NCI-H510A treated with DMSO at 0.1 percent for 48 hours (cell line): ENCODE measurements at regions not wholly inside any gene's neighbourhood (a gene's known extent, or its start where the extent isn't known, plus 50 kb on each side); places are given as distances from the start of the nearest gene placed in this dataset.

Experiments used
- DNase-seq: peaks from one replicate; lab custom pipeline; 2025; lab: John Stamatoyannopoulos, UW

DNA sequence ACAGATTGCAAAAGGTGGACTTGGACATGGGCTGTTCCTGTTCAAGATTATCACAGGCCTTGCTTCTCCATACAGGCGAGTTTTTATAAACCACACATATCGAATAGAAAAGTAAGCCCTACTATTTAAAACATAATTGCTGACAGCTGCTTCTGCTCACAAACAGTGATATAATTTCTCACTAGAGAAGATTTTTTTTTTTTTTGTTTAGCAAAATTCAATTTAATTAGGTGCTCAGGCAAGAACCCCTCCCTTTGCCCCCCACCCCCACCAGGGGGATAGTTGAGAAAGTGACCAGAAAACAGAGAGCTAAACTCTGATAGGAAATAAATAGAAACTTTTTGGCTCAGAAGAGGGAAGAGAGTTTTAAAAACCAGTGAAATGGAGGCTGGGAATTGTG, 132.8 kb upstream of the CRY1 start:
- no peak for DNase-seq

DNA sequence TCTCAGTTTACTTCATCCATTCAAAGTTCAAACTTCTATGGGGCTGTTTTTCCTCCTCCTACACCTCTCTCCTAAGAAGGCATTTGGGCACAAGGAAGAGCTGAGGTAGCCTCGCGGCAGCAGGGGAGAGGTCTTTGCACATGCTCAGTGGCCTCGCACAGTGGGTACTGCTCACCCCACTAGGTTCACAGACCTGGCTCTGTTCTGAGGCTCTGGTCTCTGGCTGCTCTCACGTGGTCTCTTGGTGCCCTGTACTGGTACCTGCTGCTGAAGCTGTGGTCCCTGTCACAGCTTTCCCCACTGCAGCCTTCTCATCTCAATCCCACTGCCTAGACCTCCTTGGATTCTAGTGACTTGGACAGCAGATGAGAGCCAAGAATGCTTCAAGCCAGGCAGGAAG, 134.7 kb upstream of the CRY1 start:
- DNase-seq: no peak

DNA sequence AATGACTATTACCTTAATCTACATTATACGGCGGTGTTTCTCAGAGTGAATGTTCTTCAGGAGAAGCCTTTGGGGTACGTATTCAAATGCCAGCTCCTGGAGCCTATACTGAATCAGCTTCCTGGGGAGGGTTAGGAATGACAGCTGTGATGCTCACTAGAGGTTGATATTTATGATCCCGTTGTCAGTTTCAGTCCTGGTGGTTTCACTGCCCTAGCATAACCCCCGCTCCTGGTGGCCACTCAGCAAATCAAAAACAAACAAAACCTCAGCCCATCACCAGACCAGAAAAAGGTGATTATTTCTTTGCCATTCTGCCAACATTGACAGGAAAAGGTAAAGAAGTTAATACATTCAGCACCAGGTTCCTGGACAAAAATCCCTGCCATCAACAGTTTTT, 136.5 kb upstream of the CRY1 start:
- DNase-seq: no peak

DNA sequence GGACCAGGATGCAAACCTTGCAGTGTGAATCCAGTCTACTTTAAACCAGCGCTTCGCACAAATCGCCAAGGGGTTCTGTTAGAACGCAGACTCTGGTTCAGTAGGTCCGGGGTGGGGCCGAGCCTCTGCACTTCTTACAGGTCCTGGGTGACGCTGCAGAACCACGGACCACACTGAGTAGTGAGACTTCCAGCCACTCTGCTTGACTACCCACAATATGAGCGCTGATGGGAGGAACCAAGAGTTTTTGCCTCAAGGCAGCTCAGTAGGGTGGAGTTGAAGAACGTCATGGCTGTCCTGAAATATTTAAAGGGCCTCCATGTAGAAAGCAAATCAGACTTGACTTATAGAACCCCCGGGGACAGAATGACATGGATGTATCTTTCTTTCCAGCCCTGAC, 138.0 kb upstream of the CRY1 start:
- no peak for DNase-seq

DNA sequence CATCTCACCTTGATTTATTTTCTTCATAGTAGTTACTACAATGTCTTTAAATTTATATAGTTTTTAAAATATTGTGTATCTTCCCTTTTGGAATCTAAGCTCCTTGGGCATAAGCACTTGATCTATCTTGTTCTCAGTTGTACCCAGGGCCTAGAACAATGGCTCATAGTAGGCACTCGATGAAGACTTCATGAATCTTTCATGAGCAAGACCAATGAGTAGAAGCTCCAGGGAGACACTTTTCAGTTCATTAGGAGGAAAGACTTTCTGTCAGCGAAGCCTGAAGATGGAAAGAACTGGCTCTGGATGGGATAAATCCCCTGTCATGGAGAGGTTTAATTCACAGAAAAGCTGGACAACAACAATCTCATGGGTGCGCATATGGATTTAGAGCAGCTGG, 140.2 kb upstream of the CRY1 start:
- DNase-seq: no peak

DNA sequence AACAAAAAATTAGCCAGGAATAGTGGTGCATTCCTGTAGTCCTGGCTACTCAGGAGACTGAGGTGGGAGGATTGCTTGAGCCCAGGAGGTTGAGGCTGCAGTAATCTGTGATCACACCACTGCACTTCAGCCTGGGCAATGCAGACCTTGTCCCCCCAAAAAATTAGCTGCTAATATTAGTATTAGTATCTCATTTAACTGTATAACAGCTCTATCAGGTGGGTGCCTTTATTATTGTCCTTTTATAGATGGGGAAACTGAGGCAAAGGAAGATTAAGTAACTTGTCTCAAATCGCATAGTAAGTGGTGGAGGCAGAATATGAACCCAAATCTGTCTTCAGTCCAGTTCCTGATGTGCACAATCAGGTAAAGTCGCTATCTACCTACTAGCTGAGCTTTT, 142.3 kb upstream of the CRY1 start:
- DNase-seq: no peak

DNA sequence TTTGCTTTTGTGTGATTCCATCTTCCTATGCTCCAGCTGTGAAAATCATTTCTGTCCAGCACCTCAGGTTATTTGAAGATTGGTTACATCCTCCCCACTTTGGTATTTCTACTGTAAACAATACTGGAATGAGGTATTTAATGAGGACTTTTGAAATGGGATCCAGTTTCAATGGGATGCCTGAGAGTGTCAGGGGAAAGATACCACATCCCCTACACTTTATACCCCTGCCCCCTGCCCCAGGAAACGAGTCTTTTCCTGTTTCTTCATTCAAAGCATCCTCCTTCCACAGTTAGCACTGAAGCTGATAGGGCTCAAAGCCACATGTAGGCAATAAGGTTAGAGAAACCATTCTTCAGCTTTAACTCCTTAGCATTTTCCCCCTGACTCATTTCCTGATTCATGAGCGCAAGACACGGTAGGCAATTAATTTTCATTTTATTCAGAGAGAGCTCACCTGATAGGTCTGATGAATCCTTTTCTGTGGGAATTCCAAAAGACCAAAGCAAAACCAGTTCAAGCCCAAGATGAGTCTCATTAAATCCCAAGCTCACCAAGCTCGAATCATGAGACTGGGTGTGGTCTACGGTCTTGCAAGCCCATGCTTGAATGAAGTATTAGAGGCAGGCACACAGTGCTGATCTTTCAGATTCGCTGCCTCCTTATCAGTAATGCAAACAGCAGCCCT, 143.6 kb upstream of the CRY1 start:
- no peak for DNase-seq

DNA sequence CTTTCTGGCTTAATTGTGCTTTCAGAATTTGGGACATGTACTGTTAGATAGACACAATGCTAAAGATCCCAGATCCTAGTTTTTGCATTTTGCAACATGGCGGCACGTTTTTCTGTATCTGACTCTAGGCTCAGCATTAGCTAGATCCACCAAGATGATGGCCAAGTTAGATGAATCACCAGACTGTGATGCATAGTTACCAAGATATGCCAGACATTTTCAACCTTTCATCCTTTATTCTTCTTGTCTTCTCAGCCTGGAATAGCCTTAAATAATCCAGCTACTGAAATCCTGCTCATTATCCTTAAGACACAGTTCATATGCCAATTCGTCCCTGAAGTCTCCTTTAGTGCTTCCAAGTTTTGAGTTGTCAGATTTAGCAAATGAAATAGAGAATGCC, 144.9 kb upstream of the CRY1 start:
- DNase-seq: no peak

DNA sequence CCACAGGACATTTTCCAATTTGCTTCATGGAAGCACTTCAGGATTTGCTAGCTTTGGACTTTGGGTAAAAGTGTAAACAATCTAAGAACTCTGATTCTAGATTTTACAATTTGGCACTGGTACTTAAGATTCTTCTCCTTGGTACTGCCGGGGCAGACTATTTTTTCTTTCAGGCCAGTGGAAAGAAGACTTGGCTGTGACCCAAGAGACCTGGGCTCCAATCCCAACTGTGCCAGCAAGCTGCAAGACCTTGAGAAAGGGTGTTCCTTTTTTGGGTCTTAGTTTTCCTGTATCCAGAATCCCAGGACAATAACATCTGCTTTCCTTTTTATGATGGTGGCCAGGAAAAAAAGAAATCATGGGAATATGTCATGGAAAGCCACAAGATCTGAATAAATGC, 148.1 kb upstream of the CRY1 start:
- no peak for DNase-seq

DNA sequence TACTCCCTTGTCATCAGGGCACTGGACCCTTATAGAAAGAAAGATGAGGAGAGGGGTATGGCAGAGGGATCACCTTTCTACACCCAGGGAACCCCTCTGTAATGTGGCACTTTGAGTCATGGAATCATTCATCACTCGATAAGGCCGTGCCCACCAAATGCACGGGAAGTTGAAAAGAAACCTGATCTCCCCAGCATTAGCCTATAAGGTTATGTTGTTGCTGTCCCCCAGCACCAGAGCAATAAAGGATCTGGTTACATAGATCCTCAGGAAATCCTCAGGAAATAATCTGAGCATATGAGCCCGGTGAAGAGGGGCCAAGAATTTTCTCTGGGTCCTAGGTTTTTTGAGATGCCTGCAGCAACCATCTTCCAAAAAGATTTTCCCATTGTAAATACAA, 148.8 kb upstream of the CRY1 start:
- no peak for DNase-seq

DNA sequence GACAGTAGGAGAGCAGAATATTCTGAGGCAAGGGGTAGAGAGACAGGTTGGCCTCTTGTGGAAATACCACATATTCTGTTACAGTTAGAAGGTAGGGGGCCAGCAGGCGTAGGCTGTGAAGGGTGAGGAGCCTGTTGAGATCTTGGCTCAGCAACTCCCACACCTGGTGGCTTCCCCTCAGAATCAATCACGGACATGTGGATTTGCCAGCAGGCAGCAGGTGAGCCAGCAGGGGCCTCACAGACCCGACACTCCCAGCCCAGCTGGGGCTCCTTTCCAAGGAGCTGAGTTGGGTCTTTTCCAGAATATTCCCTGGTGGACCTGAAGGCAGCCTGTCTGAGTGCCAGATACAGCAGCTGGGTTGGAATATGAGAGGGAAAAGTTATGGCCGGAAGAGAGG, 150.0 kb upstream of the CRY1 start:
- DNase-seq: no peak

DNA sequence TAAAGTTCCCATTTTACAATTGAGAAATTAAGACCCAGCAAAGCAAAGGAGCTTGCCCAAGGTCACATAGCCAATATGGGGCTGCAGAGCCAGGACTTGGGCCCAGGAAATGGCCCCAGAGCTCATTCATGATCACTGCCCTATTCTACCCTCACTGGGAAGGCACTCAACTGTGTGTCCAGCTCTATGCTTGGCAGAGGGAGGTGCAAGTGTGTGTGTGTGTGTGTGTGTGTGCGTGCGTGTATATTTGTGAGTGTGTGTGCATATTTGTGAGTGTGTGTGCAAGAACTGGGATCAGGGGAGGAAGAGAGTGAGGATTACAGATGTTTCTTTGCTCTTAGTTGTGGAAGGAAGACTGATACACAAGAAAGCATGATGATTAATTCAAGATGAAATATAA, 151.2 kb upstream of the CRY1 start:
- DNase-seq: no peak

DNA sequence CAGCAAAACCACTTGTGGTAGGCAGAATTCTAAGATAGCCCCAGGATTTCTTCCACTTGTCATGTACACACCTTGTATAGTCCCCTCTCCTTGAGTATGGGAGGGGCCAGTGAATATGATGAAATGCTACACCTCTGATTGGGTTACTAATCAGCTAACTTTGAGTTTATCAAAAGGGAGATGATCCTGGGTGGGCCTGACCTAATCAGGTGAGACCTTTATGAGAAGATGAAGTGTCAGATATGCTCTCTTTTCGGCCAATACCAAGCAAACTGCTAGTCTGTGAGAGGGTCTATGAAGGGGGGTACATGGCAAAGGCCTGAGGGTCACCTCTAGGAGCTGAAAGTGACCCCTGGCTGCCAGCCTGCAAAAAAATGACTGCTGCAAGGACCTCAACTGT, 154.3 kb upstream of the CRY1 start:
- DNase-seq: no peak

DNA sequence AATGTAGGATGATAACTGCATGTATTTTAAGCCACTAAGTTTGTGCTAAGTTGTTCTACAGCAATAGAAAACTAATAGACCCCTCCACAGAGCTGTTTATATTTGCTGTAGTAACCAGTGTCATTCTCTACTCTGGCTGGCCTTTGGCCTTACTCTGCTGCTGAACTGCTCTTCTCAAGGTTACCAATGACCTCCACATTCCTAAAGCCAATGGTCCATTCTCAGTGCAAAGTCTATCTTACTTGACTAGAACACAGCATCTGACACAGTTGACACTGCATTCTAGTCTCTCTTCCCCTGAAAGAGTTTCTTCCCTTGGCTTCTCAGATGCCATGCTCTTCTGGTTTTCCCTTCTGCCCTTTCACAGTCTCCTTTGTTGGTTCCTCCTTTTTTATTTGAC, 154.8 kb upstream of the CRY1 start:
- DNase-seq: no peak

DNA sequence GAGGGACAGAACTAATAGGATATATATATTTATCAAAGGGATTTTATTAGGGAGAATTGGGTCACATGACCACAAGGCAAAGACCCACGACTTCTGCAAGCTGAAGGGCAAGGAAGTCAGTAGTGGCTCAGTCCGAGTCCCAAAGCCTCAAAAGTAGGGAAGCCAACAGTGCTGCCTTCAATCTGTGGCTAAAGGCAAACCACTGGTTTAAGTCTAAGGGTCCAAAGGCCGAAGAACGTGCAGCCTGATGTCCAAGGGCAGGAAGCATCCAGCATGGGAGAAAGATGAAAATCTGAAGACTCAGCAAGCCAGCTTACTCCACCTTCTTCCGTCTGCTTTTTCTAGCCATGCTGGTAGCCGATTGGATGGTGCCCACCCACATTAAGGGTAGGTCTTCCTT, 157.9 kb upstream of the CRY1 start:
- DNase-seq: no peak

DNA sequence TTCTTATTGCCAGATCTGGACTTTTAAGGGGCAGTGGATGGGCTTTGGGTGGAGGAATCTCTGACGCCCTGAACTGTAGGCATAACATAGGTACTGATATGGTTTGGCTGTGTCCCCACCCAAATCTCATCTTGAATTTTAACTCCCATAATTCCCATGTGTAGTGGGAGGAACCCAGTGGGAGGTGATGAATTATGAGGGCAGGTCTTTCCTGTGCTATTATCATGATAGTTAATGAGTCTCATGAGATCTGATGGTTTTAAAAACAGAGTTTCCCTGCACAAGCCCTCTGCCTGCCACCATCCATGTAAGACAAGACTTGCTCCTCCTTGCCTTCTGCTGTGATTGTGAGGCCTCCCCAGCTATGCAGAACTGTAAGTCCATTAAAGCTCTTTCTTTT, 160.0 kb upstream of the CRY1 start:
- no peak for DNase-seq

DNA sequence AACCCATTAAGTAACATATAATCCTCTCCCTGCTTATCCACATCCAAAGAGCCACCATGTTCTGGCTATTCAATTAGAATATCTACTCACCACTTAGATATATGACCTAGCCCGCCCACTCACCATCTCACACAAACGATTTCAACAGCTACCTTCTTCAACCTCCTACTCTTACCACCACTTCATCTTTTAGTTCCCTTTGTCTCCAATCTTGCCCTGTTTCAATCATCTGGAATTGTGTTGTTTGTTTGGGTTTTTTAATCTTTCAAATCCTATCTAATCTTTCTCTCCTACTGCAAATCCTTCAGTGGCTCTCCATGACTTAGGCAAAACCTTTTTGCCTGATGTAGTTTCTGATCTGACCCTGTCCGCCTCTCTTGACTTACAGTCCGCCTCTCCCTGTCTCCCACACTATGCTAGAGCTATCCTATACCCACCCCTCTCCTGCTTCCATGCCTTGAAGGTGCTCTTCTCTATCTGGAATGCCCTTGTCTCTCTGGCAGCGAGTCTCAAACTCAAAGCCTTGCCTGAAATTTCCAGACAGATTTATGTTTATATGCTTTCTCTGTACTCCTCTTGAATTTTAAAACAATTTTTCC, 161.0 kb upstream of the CRY1 start:
- DNase-seq: no peak

DNA sequence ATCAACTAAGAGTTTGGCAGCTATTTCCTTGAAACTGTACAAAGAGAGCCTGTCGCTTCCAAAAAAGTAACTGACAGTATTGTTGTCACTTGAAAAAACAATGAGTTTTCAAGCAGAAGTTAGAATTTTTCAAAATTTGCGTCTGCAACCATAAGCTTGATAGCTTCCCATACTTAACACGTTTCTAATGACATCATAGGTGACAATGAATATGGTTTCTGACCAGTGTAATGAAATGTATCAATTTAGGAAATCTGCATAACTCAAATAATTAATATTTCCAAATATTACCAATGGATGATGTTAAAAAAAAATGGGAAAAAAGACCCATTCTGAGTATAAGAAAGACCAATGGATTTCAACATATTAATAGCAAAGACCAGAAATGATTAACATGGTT, 165.4 kb upstream of the CRY1 start:
- DNase-seq: no peak

DNA sequence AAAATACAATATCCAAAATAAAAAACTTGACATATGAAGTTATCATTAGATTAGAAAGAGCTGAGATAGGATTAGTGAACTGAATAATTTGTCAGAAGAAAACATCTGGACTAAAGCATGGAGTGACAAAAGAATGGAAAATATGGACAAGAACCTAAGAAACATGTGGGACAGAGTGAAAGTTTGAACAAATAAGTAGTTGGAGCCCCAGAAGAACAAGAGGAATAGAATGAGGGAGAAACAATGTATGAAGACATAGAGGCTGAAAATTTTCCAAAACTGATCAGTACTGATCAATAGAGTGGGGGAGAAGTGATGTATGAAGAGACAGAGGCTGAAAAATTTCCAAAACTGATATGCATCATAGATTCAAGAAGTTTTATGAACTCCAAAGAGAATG, 170.6 kb upstream of the CRY1 start:
- DNase-seq: no peak

DNA sequence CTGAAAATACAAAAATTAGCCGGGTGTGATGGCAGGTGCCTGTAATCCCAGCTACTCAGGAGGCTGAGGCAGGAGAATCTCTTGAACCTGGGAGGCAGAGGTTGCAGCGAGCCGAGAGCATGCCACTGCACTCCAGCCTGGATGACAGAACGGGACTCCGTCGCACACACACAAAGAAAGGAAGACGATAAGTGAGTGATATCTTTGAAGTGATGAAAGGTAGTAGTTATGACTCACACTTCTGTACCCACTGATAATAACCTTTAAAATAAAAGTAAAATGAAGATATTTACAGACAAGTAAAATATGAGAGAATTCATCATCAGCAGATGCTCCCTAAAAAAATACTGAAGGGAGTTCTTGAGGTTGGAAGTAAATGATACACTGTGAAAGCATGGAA, 171.3 kb upstream of the CRY1 start:
- DNase-seq: no peak

DNA sequence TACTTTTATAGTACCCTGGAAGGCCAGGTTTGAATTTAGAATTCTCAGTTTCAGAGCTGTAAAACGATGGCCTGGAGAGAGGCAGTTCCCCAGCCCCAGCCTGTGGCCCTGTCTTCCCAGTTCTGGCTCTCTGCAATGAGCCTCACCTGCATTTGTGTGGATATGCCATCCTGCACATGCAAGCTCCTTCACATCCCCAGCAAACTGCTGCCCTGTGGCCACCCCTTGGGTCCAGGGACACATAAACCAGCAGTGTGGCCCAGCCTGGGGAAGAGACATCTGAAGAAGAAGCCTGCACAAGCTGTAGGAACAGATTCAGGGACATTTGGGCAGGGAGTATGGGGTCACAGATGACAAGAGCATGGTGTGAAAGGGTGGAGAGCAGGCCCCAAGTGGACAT, 174.3 kb upstream of the CRY1 start:
- DNase-seq: no peak

DNA sequence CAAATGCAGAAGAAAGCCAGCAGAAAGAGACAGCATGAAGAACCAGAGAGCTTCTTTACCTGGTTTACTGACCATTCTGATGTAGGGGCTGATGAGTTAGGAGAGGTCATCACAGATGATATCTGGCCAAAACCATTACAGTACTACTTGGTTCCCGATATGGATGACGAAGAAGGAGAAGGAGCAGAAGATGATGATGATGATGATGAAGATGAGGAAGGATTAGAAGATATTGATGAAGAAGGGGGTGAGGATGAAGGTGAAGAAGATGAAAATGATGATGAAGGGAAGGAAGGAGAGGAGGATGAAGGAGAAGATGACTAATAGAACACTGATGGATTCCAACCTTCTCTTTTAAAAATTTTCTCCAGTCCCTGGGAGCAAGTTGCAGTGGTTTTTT, 178.2 kb upstream of the CRY1 start:
- DNase-seq: no peak

DNA sequence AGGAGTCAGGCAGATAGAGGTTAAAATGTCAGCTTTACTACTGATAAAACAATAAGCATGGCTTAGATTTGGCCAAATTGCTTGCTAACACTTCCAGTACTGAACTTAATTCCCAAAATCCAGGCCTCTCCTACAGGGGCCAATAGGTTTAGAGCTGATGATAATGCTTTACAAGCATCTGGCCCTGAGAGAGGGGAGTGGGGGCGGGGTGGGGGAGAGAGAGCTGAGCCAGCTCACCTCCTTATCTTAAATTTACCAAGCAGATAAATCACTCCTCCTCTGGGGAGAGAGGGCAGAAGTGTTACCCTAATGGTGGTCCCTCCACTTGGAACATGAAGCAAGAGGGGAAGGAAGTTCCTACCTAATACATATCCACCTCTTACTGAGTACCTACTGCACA, 182.2 kb upstream of the CRY1 start:
- no peak for DNase-seq

DNA sequence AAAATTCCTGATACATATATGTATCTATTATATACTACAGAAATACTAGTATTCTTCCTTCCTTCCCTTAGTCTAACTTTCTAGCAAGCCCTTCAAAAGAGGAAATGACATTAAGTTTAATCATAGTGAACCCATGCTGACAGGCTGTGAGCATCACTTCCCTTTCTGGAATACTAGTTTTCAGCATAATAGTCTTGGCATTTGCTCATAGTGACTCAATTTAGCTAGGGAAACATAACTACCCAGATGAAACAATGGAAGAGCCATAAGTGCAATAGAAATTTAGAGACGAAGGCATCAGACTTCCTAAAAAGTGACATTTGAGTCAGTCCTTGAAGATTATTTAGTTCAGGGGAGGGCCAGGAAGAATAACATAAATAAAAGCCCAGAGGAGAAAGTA, 184.5 kb upstream of the CRY1 start:
- no peak for DNase-seq

DNA sequence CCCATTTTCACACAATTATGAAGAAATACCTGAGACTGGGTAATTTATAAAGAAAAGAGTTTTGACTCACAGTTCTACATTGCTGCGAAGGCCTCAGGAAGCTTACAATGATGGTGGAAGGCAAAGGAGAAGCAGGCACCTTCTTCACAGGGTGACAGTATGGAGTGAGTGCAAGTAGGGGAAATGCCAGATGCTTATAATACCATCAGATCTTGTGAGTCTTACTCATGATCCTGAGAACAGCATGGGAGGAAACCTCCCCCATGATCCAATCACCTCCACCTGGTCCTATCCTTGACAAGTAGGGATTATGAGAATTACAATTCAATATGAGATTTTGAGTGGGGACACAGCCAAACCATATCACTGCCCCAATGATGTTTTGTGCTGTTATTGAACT, 189.3 kb upstream of the CRY1 start:
- DNase-seq: no peak
